ENCODE measurements at regions not wholly inside any gene's neighbourhood (a gene's known extent, or its start where the extent isn't known, plus 50 kb on each side); places are given as distances from the start of the nearest gene placed in this dataset.

DNA sequence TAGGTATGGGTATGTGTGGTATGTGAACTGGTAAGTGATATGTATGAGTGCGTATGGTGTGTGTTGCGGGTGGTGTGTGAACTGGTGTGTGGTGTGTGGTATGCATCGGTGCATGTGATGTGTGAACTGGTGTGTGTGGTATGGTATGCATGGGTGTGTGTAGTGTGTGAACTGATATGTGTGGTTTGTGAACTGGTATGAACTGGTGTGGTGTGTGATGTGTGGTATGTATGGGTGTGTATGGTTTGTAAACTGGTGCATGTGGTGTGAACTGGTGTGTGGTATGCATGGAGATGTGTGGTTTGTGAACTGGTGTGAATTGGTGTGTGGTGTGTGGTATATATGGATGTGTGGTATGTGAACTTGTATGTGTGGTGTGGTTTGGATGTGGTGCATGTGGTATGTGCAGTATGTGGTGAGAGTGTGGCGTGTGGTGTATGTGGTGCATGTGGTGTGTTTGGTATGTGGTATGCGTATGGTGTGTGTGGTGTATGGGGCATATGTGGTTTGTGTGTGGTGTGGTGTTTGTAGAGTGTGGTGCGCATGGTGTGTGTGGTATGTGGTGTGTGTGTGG, 208.9 kb upstream of the TNP1 start:
- no peak for DNase-seq

DNA sequence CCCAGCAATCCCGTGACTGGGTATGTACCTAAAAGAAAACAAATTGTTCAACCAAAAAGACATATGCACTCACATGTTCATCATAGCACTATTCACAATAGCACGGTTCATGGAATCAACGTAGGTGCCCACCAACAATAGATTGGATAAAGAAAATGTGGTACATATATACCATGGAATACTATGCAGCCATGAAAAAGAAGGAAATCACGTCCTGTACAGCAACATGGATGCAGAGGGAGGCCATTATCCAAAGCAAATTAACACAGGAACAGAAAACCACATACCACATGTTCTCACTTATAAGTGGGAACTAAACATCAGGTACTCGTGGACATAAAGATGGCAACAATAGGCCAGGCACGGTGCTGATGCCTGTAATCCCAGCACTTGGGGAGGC, 207.9 kb upstream of the TNP1 start:
- DNase-seq = no peak

DNA sequence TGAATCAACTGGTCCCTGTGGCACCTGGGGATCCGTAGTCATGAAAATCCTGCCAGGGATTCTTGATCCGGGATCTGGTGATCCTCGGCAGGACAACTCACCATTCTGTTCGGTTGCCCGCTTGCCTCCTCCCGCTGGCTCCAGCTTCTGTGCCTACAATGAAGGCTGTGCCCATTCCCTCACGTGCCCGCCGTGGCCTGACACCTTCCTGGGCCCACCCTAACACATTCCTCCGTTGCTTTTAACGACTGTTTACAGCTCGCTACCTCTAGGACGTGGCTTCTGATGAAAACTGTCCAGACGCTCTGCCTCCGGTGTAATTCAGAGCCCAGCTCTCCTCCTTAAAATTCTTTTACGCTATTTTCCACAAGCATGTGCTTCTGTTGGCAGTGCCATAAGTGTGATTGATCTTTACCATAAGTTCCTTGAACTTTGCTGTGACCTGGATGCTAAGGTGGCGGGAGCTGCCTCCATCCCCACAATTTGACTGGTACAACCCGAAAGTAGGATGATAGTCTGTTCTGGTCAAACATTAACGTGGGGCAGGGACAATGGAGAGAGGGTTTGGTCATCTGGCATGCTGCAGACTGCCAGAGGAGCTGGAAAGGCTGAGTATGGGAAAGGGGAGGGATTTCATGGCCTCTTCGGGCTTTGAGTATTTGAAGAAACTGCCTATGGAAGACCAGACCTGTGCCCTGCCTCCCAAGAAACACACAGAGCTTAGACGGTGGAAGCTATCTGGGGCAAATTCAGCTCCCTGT, 206.8 kb upstream of the TNP1 start:
- no peak for DNase-seq

DNA sequence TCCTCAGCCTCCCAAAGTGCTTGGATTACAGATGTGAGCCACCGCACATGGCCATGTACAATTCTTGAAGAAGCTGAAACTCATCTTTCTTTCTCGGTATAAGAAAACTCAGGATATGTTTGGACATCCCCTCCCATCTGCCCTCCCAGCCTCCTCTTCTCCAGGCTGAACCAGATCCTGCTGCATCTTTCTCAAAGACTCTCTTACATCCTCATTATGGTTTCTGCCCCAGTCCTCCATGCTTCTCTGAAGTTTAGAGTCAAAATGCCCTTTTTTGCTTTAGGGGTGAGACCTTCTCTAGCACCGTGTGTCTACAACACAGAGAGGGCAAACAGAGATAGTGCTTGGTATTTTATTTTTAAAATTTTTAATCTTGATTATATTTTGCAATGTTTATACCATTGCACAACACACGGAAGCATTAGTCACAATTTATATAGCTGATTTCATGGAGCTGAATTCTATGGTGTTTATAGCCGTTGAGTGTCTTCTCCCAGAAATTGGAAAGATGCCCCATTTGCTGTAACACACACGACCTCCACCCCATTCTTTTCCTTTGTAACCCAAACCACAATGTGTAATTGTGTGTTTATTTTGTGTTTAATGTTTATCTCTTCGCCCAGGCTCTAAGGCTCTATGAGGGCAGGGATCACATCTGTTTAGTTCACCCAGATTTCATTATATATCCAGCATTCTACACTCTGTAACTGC, 206.0 kb upstream of the TNP1 start:
- no peak for DNase-seq

DNA sequence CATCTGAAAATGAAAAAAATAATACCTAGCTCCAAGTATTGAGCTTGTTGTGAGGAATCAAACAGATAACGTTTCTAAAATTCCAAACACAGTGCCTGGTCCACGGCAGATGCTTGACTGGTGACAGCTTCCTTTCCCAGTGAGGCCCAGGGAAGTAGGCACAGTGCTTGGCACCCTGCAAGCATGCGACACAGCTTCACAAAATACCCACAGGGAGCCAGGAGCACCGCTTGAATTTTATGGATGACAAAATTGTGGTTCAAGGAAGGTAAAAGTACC, 205.1 kb upstream of the TNP1 start:
- DNase-seq = no peak

DNA sequence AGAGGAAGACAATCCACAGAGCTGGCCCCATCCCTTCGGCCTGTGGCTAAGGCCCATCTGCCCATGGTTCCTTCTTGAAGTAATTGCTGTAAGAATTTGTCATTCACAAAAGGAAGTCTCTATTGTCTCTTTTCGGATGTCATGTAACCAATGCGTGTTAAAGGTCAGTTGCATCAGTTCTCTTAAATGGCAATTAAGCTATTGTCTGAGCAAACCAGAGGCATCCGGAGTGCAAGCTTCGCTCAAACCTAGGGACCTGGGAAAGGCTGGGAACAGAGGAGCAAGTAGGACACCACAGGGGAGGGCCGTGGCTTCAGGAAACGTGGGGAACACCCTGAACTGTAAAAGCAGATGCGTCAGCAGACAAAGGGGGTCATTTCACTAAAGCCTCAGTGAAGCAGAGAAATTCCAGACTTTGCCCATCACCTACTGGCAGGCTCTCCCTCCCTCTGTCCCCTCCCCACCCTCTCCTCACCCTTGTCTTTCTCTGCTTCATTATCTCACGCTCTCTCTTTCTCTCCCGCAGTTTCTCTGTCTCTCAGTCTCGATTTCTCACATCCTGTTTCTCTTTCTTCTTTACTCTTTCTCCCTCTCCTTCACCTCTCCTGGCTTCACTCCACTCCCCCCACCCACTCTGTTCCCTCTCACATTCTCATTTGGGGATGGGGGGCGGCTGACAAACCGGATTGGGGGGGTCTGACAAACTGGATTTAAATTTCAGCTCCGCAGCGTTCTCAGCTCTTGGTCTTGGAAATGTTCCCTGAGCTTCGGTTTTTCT, 204.6 kb upstream of the TNP1 start:
- no peak for DNase-seq

DNA sequence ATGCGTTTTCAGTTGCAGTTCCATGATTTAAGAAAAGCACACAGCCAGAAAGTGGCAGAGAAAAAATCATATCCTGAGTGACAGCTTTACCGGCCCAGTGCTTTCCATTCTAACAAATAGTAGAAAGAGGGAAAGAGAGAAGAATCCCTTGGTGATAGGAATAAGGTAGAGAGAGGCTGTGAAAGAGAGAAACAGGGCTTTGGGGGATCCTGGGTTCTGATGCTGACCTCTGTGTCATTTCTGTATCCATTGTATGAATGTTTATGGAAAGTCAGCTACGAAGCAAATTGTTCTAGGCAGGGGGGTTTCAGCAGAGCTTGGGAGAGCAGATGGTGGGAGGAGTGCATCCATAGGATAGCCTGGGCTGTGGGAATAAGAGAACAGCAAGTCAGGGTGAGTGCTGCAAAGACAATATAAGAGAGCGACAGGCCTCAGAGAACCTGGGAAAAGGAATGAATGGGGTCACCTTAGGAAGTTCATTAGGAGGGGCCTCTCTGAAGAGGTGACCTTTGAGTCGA, 203.4 kb upstream of the TNP1 start:
- no peak for DNase-seq

DNA sequence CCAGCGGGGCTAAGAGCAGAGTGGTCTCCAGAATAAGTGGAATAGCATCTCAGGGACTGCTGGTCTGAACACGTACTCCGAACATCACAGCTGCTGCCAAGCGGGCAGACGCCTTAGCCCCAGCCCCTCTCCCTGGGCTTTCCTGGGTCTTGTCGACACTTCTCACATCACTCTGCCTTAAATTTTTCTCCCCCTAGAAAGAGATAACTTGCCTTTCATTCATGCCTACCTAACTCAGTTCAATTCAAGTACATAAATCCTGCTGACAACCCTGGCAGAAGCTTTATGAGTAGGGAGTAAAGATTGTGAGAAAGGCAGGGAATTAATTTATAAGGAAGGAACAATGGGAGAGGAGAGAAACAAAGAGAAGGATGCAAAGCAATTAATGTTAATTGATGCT, 202.9 kb upstream of the TNP1 start:
- DNase-seq = no peak

DNA sequence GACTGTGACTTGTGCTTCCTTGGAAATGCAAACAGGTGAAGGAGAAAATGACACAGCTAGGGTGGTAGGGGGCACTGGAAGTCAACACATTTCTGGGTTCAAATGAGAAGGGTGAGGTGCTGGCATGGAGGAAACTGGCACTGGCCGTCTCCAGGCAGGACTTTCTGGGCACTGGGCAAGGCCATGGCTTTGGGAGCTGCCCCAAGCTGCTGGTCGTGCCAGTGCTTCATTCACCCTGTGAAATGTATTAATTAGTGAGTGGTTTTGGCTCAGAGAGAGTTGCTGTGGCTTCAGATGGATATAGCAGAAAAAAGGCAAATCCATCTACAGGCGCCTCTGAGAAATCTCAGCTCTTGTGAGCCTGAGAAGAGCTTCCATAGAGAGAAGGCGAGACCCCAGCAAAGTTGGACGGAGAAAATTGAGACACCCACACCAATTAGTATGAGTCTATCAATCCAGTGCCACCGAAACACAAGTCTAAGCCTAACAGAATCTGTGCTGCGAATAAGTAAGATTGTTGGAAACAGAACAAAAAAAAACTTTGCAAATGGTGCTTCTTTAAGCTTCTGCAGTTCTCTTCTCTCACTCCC, 202.1 kb upstream of the TNP1 start:
- no peak for DNase-seq

DNA sequence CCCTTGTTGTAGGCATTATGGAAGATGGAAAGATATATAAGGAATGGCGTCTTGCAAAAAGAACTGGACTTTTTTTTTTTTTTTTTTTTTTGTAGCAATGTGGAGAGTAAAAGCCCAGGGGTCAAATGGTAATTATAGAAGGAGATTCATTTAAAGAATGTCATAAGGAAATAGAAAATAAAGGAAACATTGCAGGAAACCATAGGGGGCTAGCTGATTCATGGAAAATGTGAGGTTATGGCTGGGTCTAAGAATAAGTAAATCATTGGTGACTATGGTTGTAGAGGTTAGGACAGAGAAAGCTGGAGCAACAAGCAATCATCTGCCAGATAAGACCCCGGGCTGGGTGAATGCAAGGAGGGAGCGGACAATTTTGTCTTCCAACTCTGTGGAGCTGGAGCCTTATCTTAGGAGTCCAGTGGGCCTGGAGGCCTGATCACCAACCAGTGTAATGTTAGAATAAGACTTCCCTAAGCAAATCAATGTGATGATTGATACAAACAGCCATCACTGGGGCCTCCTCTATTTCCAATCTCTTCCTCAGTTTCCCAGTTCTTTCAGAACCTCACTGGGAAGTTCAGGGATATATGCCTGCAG, 201.2 kb upstream of the TNP1 start:
- no peak for DNase-seq

DNA sequence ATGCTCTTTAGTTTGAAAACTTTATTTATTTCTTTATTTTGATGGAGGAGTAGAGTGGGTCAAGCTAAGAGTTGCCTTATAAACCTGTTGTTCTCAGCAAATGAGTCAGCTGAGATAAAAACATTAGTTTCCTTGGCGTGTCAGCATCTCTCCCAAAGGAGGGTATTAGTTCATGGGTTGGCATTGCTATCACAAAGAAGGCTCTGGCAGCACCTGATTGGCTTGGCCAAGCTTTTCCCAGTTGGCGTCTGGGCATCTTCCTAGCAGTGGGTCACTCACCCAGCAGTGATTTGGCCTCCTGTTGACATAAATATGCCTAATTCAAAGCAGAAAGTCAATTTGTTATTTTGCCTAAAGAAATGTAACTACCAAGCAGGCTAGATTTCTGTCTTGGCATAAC, 200.7 kb upstream of the TNP1 start:
- no peak for DNase-seq

DNA sequence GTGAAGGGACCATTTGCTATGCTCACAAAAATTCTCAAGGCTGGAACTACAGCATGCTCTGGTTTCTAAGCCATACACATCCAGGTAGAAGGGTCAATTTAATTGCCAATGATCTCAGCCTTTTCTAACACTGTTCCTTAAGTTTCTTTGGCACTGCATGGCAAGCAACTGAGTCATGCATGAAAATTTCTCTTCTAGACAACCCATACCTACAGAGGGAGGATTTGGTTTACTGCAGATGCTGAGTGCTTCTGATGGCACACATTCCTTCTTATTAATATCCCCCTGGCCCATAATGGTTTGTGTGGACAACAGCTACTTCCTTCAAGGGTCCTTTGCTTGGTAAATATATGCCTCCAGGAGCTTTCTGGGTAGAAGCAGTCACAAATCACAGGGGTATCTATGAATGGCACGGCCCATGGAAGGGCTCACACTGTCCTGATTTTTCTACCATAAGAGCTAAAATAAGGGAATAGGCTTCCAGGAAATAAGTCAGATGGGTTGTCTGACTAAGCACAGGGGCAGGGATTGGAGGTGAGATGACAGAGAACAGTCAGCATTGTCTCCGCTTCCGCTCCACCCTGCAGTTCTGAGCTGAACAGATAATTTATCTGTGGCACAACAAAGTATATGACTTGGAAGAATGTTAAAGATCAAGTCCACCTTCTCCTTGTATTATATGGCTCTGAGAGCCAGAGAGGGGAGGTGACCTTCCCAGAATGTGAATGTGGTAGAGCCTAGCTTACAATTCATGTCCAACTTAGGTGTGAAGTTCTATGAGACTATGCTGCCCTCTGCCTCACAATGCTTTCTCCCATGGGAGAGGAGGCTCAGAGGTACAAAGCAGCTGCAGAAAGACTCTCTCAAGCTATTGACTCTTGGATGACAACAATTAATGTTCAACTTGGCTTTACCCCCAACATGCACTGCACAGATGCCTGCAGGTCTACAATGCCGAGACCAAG, 199.2 kb upstream of the TNP1 start:
- no peak for DNase-seq

DNA sequence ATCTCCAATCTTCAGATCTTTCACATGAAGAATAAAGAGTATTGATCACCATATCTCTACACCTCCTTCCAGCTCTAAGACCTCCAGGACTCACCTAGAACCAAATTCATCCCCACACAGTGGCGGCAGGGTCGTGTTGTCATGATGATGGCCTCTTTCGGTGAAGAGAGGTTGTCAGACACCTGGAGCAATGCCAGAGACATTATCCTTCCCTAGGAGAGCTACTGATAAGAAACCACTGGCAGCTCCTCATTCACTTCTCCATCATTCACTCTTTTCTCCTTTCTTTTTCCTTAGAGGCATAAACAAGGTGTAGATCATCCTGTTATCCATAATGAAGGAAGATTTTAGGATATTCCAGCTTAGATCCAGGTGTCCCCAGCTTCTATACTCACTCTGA, 197.9 kb upstream of the TNP1 start:
- DNase-seq = no peak

DNA sequence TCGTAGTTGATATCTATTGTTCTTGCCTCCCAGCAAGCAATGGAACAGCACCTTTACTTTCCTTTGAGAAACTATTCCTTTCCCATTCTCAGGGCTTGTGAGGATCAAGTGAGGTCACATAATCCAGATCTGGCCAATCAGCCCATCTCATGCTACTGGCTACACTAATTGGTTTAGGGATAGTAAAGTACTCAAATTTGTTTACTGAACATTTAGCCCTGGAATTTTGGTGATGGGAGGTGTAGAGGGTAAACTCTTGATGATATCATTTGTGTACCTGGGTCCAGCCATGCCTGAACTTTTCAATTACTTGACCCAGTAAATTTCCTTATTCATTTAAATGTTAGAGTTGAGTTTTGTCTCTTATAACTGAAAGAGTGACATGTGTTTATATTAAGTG, 195.8 kb upstream of the TNP1 start:
- no peak for DNase-seq

DNA sequence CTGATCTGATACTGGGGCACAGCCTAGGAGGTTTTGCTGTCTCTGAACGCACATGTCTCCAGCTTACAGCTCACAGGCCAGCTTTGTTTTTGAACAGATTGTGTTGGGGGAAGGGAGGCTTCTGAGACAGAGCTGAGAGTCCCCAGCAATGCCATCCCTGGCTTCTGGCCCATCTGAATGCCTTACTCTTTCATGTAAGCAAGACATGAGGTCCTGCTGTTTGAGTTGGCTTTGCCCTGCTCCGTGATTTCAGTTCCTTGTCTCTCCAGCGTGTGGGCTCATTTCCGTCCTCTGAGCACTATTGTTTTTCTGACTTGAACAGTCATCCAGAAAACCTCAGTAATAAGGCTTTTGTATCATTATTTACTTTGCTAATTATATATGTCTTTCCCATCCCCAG, 194.9 kb upstream of the TNP1 start:
- no peak for DNase-seq

DNA sequence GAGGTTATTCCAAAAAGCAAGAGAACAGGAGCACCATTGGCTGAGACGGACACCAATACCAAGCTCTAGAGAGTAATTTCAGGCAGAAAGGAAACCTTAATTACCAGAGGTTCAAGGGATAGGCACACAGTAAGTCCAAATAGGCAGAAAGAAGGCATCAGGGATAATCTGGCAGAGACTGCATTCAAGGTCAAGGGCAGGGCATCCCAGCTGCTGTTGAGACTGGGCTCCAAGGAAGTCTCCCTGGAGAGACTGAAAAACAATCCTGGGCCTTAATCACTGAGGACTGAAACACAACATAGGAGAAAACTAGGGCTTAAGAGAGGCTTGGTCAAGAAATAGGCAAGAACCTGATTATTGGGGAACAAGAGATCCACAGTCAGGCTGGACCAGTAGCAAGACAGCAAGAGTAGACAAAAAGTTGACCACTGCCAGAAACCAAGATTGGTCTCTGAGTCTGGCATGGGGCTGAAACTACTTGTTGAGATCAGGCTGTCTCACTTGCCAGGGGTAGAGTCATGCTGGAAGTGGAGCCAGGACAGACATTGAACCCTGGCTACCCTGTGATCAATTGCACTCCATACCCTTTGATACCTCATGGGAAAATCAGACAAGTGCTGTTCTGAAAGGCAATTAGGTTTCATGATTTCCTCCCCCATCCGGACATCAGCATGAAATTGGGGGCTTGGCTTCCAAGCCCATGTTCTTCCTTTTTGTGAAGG, 193.2 kb upstream of the TNP1 start:
- no peak for DNase-seq

DNA sequence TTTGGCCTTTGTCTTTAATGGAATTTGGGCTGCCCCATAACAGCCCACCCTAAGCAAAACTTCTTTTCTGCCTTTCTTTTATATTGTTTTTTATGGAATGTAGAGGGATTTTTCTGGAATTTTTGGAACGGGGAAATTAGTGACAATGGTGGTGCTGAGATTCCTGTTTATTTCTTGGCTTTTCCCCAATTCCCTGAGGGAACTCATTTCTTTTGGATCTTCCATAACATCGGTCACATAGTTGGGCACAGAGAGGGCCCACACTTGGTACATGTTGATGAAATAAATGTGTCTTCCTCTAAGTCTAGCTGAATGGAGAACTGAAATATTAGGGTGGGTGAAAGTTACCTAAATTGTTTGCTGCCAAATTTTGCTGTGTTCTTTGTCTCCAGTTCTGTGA, 191.6 kb upstream of the TNP1 start:
- no peak for DNase-seq

DNA sequence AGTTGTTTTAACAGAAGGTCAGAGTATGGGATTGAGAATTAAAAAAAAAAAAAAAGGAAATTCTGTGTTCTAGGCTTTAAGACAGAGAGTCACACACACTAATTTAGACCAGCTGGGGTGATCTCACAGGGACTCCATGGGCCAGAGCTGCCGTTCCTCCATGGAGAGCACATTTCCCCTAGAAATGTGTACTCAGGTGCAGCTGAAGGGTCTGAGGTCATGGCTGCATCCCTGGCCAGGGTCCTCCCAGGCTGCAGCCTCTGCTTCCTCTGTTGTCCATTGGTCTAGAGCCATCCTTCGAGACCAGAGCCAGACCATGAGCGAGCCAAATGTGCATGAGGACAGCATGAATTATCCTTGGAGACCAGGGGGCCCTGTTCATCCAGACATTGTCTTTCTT, 190.1 kb upstream of the TNP1 start:
- no peak for DNase-seq

DNA sequence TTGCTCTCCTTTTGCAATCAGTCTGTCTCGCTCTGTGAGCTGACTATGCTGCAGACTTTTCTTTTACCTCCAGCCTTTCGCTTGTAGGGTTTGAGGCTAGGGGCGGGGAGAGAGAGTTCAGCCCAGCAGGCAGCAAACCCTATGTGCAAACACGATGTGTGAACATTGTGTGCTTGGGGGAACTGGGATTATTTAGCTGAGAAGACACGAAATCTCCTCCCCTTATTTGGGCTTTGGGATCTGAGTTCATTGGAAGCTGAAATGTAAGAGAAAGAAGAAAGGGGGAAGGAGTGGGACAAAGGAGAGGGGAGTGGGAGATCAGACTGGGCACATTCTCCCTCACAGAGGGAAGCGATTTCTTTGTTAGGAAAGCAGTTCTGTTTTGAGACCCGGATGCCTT, 189.6 kb upstream of the TNP1 start:
- DNase-seq = no peak

DNA sequence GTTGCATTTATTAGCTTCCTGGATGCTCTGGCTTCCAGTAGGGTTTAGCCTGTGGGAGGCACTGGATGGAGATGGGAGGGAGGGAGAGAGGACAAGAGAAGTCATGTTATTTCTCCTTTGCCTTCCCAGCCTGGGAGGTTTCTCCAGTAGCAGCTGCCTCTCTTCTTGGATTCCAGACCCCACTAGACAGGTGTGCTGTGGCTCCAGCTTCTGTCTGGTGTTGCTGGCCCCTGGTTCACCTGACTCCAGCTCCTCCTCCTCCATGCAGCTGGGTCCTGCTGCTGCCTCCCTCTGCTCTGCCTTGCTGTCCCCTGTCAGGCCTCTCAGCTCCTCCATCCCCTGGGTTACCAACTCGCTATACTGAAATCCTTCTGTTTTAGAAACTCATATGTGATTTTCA, 188.9 kb upstream of the TNP1 start:
- no peak for DNase-seq

DNA sequence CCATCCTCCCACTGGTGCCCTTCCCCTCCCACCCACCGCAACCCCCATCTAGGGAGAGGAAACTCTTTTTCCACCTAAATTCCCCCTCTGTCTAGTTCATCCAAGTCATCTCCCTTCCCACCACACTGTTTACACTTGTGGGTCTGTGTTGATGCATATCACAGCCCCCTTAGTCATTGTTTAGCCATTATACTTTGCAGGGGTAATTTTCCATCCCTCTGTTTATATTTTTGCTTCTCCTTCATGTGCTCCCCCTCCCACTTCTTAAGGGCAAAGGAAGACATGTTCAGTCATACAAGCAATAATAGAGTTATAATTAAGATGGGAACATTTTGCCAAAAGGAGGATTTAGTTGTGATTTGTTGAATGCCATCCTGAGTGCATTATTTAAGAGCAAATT, 187.8 kb upstream of the TNP1 start:
- no peak for DNase-seq

Measured in NCI-H1048 (cell line).